ENCODE measurements at regions not wholly inside any gene's neighbourhood (a gene's known extent, or its start where the extent isn't known, plus 50 kb on each side); places are given as distances from the start of the nearest gene placed in this dataset.

DNA sequence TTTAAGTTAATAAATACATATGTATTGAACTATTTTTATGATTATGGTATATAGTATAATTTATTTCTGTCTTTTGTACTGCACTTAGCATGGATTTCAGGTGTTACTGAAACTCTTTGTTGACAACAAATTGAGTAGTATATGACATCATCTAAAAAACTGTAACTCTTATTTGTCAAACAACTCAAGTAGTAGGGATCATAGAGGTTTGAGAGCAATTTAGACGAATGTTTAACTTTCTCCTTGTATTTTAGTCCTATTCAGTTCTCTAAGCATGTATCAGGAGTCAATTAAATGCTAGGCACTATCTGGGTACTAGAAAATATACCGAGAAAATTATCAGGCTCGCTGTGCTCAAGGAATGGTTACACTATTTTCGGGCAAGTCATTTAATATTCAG, 595.2 kb downstream of the METTL15 start:
- no peaks in the 10 kb centered on the region for H3K4me1 ChIP-seq (ENCODE audit: control insufficient read depth, insufficient read depth, low read length)
- H3K36me3 ChIP-seq (ENCODE audit: control insufficient read depth in 2 of 2, insufficient read depth in 1 of 2, low read length in 2 of 2) = no peaks in the 10 kb centered on the region
- no peak overlapping the region for H3K27ac ChIP-seq (ENCODE audit: extremely low read depth, low read depth, low read length)
- no peak overlapping the region for H3K4me3 ChIP-seq (ENCODE audit: low read depth, low read length)
- POLR2A ChIA-PET = no interaction called here
- CTCF ChIA-PET = interaction anchor here (0.6 kb wide), 1 partner anchor 365 kb away, joined by 3 read pairs; no protein-coding TSS in a partner anchor
- no peaks in the 10 kb centered on the region for H3K9me3 ChIP-seq (ENCODE audit: control insufficient read depth, insufficient read depth, low read depth, low read length)
- TF ChIP-seq ZNF140 (tag by site-specific recombination; IDR thresholded peaks at IDR 0.05) (no peak), HOXC10 (CRISPR knock-in tag; IDR thresholded peaks at IDR 0.05) (no peak), ZNF555 (tag by site-specific recombination; conservative IDR thresholded peaks at IDR 0.05) (no peak), ZNF391 (tag by site-specific recombination; IDR thresholded peaks at IDR 0.05; ENCODE audit: borderline replicate concordance, low read depth) (no peak), SALL2 (tag by site-specific recombination; IDR thresholded peaks at IDR 0.05; ENCODE audit: borderline replicate concordance) (no peak), ZNF629 (tag by site-specific recombination; IDR thresholded peaks at IDR 0.05) (no peak), ZBTB44 (tag by site-specific recombination; IDR thresholded peaks at IDR 0.05) (no peak), ZNF175 (tag by site-specific recombination; IDR thresholded peaks at IDR 0.05) (no peak), ZXDB (tag by site-specific recombination; IDR thresholded peaks at IDR 0.05) (no peak), ZNF626 (tag by site-specific recombination; IDR thresholded peaks at IDR 0.05) (no peak), OSR2 (tag by site-specific recombination; IDR thresholded peaks at IDR 0.05) (no peak), HOXA7 (CRISPR knock-in tag; IDR thresholded peaks at IDR 0.05; ENCODE audit: borderline replicate concordance) (no peak), ZBTB17 (tag by site-specific recombination; IDR thresholded peaks at IDR 0.05) (no peak)

DNA sequence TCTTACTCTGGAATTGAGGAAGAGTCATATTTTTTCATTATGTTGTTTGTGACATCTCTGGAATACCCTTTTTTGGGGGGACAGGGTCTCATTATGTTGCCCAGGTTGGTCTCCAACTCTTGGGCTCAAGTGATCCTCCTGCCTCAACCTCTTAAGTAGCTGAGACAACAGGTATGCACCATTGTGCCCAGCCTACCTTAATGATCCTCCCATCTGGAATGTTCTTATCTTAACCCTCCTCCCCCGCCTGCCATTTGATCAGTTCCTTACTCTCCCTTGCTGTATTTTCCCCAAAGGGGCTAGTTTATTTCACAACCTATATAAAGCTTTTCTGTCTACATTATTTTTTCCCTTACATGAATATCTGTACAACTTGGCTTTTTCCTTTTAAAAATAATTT, 594.7 kb downstream of the METTL15 start:
- ChIA-PET CTCF (interaction anchor here (0.6 kb wide), 2 partner anchors 365 to 619 kb away, joined by 3 read pairs; no protein-coding TSS in a partner anchor), POLR2A (no interaction called here)
- Histone ChIP-seq H3K4me3 (ENCODE audit: low read depth, low read length) (no peak overlapping the region), H3K36me3 (ENCODE audit: control insufficient read depth in 2 of 2, insufficient read depth in 1 of 2, low read length in 2 of 2) (no peaks in the 10 kb centered on the region), H3K4me1 (ENCODE audit: control insufficient read depth, insufficient read depth, low read length) (no peaks in the 10 kb centered on the region), H3K9me3 (ENCODE audit: control insufficient read depth, insufficient read depth, low read depth, low read length) (no peaks in the 10 kb centered on the region), H3K27ac (ENCODE audit: extremely low read depth, low read depth, low read length) (no peak overlapping the region)
- no peak for TF ChIP-seq SP2 (tag by site-specific recombination; IDR thresholded peaks at IDR 0.05)
- TF ChIP-seq ZBTB48 (tag by site-specific recombination; IDR thresholded peaks at IDR 0.05) = no peak
- no peak for TF ChIP-seq ZXDB (tag by site-specific recombination; IDR thresholded peaks at IDR 0.05)
- TF ChIP-seq ZNF658 (tag by site-specific recombination; IDR thresholded peaks at IDR 0.05) = no peak
- no peak for TF ChIP-seq ZNF37A (tag by site-specific recombination; IDR thresholded peaks at IDR 0.05)
- no peak for TF ChIP-seq EGR2 (tag by site-specific recombination; IDR thresholded peaks at IDR 0.05; ENCODE audit: low read depth)
- TF ChIP-seq ZNF704 (tag by site-specific recombination; IDR thresholded peaks at IDR 0.05) = no peak
- no peak for TF ChIP-seq ZNF24 (tag by site-specific recombination; IDR thresholded peaks at IDR 0.05)
- no peak for TF ChIP-seq CTCF (tag by site-specific recombination; IDR thresholded peaks at IDR 0.05)
- TF ChIP-seq ZNF324 (tag by site-specific recombination; IDR thresholded peaks at IDR 0.05) = no peak
- no peak for TF ChIP-seq GLIS2 (tag by site-specific recombination; IDR thresholded peaks at IDR 0.05)
- no peak for TF ChIP-seq ZNF140 (tag by site-specific recombination; IDR thresholded peaks at IDR 0.05)
